VCaP (cell line): ENCODE measurements at regions not wholly inside any gene's neighbourhood (a gene's known extent, or its start where the extent isn't known, plus 50 kb on each side); places are given as distances from the start of the nearest gene placed in this dataset.

Source experiments
- H3K27ac ChIP-seq: fragments of 450-650 bp; 2 replicates; pipeline ENCODE4 v1.5.1; 2017
- CTCF ChIP-seq: fragments of 450-650 bp; conservative IDR thresholded peaks from 2 replicates; pipeline ENCODE4 v1.5.1; 2017; ENCODE audit warnings: mild to moderate bottlenecking, moderate library complexity

GRCh38 chr2:85957256-85957655 is 68.5 kb upstream of the ST3GAL5 start:
- no peak overlapping the region for H3K27ac ChIP-seq
- no peak for TF ChIP-seq CTCF

DNA sequence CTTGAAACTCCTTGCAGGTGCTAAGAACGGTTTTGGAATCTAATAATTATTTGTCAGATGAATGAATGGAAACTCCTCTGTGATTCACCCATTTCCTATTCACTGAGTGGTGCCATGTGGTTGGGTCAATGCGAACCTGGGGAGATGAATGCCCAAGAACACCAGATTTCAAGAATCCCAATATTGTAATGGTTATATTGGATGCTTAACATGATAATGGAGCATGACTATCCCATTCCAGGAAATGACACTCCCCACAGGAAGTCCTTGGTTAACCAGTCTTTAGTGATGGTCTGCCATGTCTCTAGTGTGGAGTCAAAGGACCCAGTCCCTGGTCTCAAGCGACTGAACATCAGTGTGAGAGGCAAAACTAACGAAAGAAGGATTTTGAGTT is 67.9 kb upstream of the ST3GAL5 start:
- H3K27ac ChIP-seq: peak overlapping the region; percentile 79
- TF ChIP-seq CTCF: no peak

DNA sequence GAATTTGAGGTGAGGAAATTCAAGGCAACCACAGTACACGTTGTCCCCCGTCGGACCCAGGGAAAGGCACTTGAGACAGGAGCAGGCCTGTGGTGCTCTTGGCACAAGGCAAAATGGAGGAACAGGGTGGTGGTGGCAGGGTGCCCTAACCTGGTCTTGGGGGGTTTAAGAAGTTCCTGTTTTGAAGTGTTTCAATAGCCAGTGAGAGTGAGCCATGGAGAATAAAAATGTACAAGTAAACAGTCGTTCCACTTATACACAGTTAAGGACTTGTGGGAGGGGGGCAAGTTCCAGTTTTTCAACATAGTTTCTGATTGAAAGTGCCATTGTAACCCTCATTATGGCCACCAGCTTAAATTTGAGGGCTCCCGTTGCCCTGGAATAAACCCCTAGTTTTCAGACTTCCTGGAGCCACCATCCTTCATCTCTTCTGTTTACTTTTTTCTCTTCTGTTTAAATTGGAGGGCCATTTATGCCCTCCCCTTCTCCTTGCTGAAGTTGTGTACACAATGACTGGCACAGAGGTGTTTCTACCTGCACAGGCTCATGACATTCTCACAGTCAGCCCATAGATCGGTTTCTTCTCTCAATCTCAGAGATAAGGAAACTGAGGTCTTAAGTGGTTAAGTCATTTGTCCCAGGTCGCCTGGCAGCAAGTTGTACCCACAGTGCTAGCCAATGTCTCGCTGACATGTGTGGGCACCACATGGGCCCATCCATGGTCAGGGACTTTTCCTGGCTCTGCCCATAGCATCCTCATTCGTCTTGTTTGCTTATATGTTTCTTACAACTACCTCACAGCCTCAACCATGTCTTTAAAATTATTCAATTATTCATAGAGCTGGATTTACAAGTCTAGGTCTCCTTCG is 66.0 kb upstream of the ST3GAL5 start:
- H3K27ac ChIP-seq: peak overlapping the region; percentile 79
- no peak for TF ChIP-seq CTCF

GRCh38 chr2:85954192-85954589 is 65.4 kb upstream of the ST3GAL5 start:
- H3K27ac ChIP-seq: peak overlapping the region; percentile 79
- no peak for TF ChIP-seq CTCF

- TF ChIP-seq CTCF: no peak
- H3K27ac ChIP-seq: peak overlapping the region; percentile 79; the same call in 1 of the 2 replicates
These were observed 64.7 kb upstream of the ST3GAL5 start for GRCh38 chr2:85953476-85953875.

DNA sequence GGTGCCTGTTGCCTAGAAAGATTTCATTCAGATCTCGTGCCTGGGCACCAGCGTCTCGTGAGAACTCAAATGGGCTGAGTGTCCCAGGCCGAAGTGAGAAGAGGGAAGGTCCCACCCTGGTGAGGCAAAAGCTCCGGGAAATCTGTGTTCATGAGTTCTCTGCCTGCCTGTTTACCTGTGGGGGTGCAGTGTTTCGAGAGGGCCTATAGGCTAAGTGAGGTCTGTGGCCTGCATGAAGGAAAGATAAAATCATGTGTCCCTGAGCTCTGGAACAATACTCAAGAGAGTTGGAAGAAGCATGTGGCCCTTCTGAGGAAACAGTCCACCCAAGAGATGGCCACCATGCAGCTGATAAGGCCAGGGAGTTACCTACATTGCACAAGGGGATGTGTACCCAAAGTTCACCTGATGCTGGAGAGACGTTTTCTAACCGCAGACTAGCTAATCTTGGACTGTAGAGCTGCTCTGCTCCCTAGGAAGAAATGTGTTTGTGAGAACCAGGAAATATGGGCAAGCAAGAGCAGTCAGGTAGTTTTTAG is 63.5 kb upstream of the ST3GAL5 start:
- no peak overlapping the region for H3K27ac ChIP-seq
- no peak for TF ChIP-seq CTCF

DNA sequence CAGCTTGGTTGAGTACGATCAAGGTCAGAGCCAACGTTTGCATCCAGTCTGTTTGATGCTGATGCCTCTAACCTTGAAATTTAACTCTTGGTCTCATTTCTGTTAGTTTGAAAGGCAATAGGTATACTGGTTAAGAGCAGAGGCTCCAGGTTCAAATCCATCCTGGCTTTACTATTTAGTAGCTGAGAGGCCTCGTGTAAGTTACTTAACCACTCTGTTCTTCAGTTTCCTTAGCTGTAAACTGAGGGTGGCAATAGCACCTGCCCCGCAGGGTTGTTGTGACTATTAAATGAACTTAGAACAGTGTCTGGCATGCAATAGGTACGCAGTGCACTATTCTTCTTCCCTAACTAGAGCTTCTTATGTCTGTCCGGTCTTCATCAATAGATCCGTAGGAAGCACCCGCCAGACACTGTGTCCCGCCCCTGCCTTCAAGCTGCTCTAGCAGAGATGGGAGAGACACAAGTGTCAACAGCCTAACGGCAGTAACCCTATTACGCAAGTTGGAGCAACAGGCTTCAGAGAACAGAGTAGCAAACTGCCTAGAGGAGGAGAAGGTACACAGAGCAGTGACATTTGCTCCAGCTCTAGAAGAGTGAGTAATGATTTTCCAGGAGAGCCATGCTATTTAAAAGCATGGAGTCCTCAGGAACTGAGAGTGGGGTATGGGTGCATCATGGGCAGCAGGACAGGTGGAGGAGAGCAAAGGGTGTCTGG is 62.7 kb upstream of the ST3GAL5 start:
- H3K27ac ChIP-seq: no peak overlapping the region
- no peak for TF ChIP-seq CTCF
